GM23338 (cell line): ENCODE measurements at regions not wholly inside any gene's neighbourhood (a gene's known extent, or its start where the extent isn't known, plus 50 kb on each side); places are given as distances from the start of the nearest gene placed in this dataset.

ENCODE experiments used
- ATAC-seq: fragments of 200-7000 bp; cut with Tn5 transposase; 3 replicates; pipeline ENCODE4 v1.9.1; 2020
- DNase-seq: peaks from one replicate; pipeline ENCODE4 v3.0.0-alpha.2; 2015; ENCODE audit warnings: low spot score
- H2AFZ ChIP-seq: fragments of 200-600 bp; sonication (generic); 2 replicates; pipeline ENCODE4 v1.8.0; 2016; ENCODE audit warnings: antibody characterized with exemption, mild to moderate bottlenecking, moderate library complexity
- H3F3A ChIP-seq: fragments of 200-600 bp; sonication (generic); replicated peaks from 2 replicates; pipeline ENCODE4 v1.8.0; 2017; ENCODE audit warnings: antibody characterized with exemption, mixed run types, low read depth
- H3K27ac ChIP-seq: fragments of 200-600 bp; sonication (generic); 2 replicates; pipeline ENCODE4 v1.6.1; 2016; ENCODE audit warnings: low read depth
- H3K27me3 ChIP-seq: fragments of 200-600 bp; sonication (generic); 2 replicates; pipeline ENCODE4 v1.8.0; 2016; ENCODE audit warnings: mild to moderate bottlenecking, mixed run types, moderate library complexity; ENCODE audit not compliant: insufficient read depth
- H3K36me3 ChIP-seq: fragments of 200-600 bp; sonication (generic); 2 replicates; pipeline ENCODE4 v1.8.0; 2016; ENCODE audit warnings: mild to moderate bottlenecking; ENCODE audit not compliant: insufficient read depth
- H3K4me1 ChIP-seq: fragments of 200-600 bp; sonication (generic); 2 replicates; pipeline ENCODE4 v1.8.0; 2016; ENCODE audit warnings: mild to moderate bottlenecking, moderate library complexity; ENCODE audit not compliant: insufficient read depth
- H3K4me2 ChIP-seq: fragments of 200-600 bp; sonication (generic); 2 replicates; pipeline ENCODE4 v1.7.1; 2017; ENCODE audit warnings: mixed run types
- H3K4me3 ChIP-seq: fragments of 200-600 bp; sonication (generic); 2 replicates; pipeline ENCODE4 v1.6.1; 2016; ENCODE audit warnings: mixed run types
- H3K79me2 ChIP-seq: fragments of 200-600 bp; sonication (generic); replicated peaks from 2 replicates; pipeline ENCODE4 v1.8.0; 2017; ENCODE audit warnings: mild to moderate bottlenecking; ENCODE audit not compliant: insufficient read depth
- H3K9me2 ChIP-seq: fragments of 200-600 bp; sonication (generic); 2 replicates; pipeline ENCODE4 v1.8.0; 2017; ENCODE audit not compliant: insufficient read depth
- H4K20me1 ChIP-seq: fragments of 200-600 bp; sonication (generic); replicated peaks from 2 replicates; pipeline ENCODE4 v1.8.0; 2017; ENCODE audit warnings: mild to moderate bottlenecking; ENCODE audit not compliant: insufficient read depth
- H3K27ac Mint-ChIP-seq: 2 replicates; pipeline ENCODE4 v1.8.0; 2020; ENCODE audit warnings: inconsistent platforms, mild to moderate bottlenecking, moderate library complexity, mixed read lengths
- H3K27me3 Mint-ChIP-seq: 3 replicates; pipeline ENCODE4 v1.8.0; 2022; ENCODE audit warnings: low read depth, mild to moderate bottlenecking, moderate library complexity, mixed read lengths, inconsistent platforms; ENCODE audit not compliant: insufficient read depth, poor library complexity
- H3K36me3 Mint-ChIP-seq: 3 replicates; pipeline ENCODE4 v1.8.0; 2021; ENCODE audit warnings: low read depth, mild to moderate bottlenecking, inconsistent platforms, moderate library complexity, mixed read lengths
- H3K4me1 Mint-ChIP-seq: 3 replicates; pipeline ENCODE4 v1.8.0; 2020; ENCODE audit warnings: mild to moderate bottlenecking, inconsistent platforms, mixed read lengths
- H3K4me3 Mint-ChIP-seq: 3 replicates; pipeline ENCODE4 v1.8.0; 2021; ENCODE audit warnings: moderate library complexity, mild to moderate bottlenecking, inconsistent platforms, mixed read lengths
- H3K9me3 Mint-ChIP-seq: 3 replicates; pipeline ENCODE4 v1.8.0; 2020; ENCODE audit warnings: moderate library complexity, mild to moderate bottlenecking, inconsistent platforms, mixed read lengths
- CREB1 ChIP-seq: fragments of 250-450 bp; sonication (Bioruptor Pico); IDR thresholded peaks from 2 replicates; pipeline ENCODE4 v1.5.0; 2020; ENCODE audit warnings: low read depth, mild to moderate bottlenecking, moderate library complexity
- CTCF ChIP-seq, 2 experiments: fragments of 200-600 bp in 1 of 2; sonication (generic) in 1 of 2; conservative IDR thresholded peaks; 2 replicates each; pipeline versions ENCODE4 v1.5.1 to v1.6.1; 2016 to 2017; ENCODE audit warnings: antibody characterized with exemption in 2 of 2, low read depth in 2 of 2, mild to moderate bottlenecking in 2 of 2, moderate library complexity in 1 of 2
- ETS1 ChIP-seq: IDR thresholded peaks from 2 replicates; pipeline ENCODE4 v1.6.1; 2016; ENCODE audit warnings: antibody characterized with exemption
- EZH2 ChIP-seq: fragments of 200-600 bp; sonication (generic); IDR thresholded peaks from one replicate; pipeline ENCODE4 v1.8.0; 2017; ENCODE audit warnings: antibody characterized with exemption, mild to moderate bottlenecking, low read depth; ENCODE audit not compliant: unreplicated experiment
- EZH2phosphoT487 ChIP-seq: fragments of 200-600 bp; sonication (generic); IDR thresholded peaks from one replicate; pipeline ENCODE4 v1.8.1; 2018; ENCODE audit warnings: antibody characterized with exemption; ENCODE audit not compliant: unreplicated experiment
- NANOG ChIP-seq: IDR thresholded peaks from 2 replicates; pipeline ENCODE4 v1.6.1; 2016; ENCODE audit warnings: antibody characterized with exemption, borderline replicate concordance
- POLR2AphosphoS5 ChIP-seq: IDR thresholded peaks from 2 replicates; pipeline ENCODE4 v1.6.1; 2016; ENCODE audit warnings: antibody characterized with exemption, low read depth
- REST ChIP-seq: IDR thresholded peaks from one replicate; pipeline ENCODE4 v1.6.1; 2018; ENCODE audit warnings: antibody characterized with exemption; ENCODE audit not compliant: unreplicated experiment
- STAT1 ChIP-seq: IDR thresholded peaks from one replicate; pipeline ENCODE4 v1.6.1; 2016; ENCODE audit warnings: antibody characterized with exemption; ENCODE audit not compliant: unreplicated experiment
- ZNF114 ChIP-seq: fragments of 250-450 bp; sonication (Bioruptor Pico); IDR thresholded peaks from 2 replicates; pipeline ENCODE4 v1.5.0; 2020; ENCODE audit warnings: mild to moderate bottlenecking, moderate library complexity
- ZNF331 ChIP-seq: fragments of 250-450 bp; sonication (Bioruptor Pico); IDR thresholded peaks from 2 replicates; pipeline ENCODE4 v1.5.0; 2020; ENCODE audit warnings: low read depth, mild to moderate bottlenecking, moderate library complexity
- ZNF462 ChIP-seq: fragments of 250-450 bp; sonication (Bioruptor Pico); IDR thresholded peaks from 2 replicates; pipeline ENCODE4 v1.5.0; 2020; ENCODE audit warnings: mild to moderate bottlenecking, moderate library complexity

- no peak overlapping the region for H3K4me3 Mint-ChIP-seq
- Histone ChIP-seq H3K4me1 (peaks cover 6% of the 10 kb centered on the region), H4K20me1 (no peaks in the 10 kb centered on the region), H3K27me3 (no peaks in the 10 kb centered on the region), H2AFZ (no peak overlapping the region), H3K36me3 (no peaks in the 10 kb centered on the region), H3K9me2 (no peaks in the 10 kb centered on the region), H3K27ac (no peak overlapping the region), H3K4me2 (no peak overlapping the region), H3K4me3 (no peak overlapping the region), H3K79me2 (no peaks in the 10 kb centered on the region), H3F3A (no peaks in the 10 kb centered on the region)
- no peaks in the 10 kb centered on the region for H3K4me1 Mint-ChIP-seq
- TF ChIP-seq CREB1 (CRISPR knock-in tag) (no peak), ZNF462 (CRISPR knock-in tag) (no peak), EZH2phosphoT487 (no peak), ZNF331 (CRISPR knock-in tag) (no peak), NANOG (no peak), STAT1 (no peak), POLR2AphosphoS5 (no peak), ZNF114 (CRISPR knock-in tag) (no peak), ETS1 (no peak), EZH2 (no peak), CTCF (conservative IDR thresholded peaks at IDR 0.05; ENCODE audit: low read depth in 2 of 2) (no peak), REST (no peak)
- H3K27me3 Mint-ChIP-seq: no peaks in the 10 kb centered on the region
- DNase-seq: no peak
- H3K9me3 Mint-ChIP-seq: no peaks in the 10 kb centered on the region
- H3K27ac Mint-ChIP-seq: no peak overlapping the region
- ATAC-seq: no peak
- no peaks in the 10 kb centered on the region for H3K36me3 Mint-ChIP-seq
Observed at GRCh38 chr2:16409006-16409390, 256.6 kb downstream of the CYRIA start.
